Suppressor macrophage treated with lipopolysaccharide for 1 hour (primary cell): ENCODE measurements at regions not wholly inside any gene's neighbourhood (a gene's known extent, or its start where the extent isn't known, plus 50 kb on each side); places are given as distances from the start of the nearest gene placed in this dataset.

Source experiments
- DNase-seq, 3 donors: peaks; one replicate each; pipeline ENCODE4 v3.0.0-alpha.2; 2020 to 2022

DNA sequence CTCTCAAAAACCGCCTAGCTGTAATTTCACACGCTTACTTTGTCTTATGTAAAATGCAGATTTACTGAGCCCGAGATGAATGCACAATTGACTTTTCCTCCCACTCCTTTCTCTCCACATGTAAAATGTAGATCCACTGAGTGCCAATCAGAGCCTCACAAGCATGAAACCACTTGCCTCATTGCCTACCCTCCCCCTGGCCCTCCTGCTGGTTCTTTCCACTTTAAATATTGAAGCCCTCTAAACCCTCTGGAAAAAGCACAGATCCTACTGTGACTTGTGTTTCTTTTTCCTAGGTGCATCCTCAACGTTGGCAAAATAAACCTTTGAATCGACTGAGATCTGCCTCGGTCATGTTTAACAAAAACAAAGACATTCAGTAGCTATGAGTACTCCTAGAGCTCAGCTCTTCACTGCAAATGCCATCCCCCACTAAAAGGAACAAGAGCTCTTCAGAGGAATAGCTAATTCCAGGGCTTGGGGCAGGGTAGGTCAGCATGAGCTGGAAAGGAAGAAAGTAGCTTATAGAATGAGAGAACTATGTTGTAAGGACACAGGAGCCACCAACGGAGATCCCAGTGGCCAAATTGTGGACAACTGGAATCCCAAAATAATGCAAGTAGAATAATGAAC lies 365.5 kb upstream of the RUNX1 start:
- DNase-seq: no peak

- DNase-seq: no peak
Observed at GRCh38 chr21:35414056-35414455, 365.0 kb upstream of the RUNX1 start.

DNA sequence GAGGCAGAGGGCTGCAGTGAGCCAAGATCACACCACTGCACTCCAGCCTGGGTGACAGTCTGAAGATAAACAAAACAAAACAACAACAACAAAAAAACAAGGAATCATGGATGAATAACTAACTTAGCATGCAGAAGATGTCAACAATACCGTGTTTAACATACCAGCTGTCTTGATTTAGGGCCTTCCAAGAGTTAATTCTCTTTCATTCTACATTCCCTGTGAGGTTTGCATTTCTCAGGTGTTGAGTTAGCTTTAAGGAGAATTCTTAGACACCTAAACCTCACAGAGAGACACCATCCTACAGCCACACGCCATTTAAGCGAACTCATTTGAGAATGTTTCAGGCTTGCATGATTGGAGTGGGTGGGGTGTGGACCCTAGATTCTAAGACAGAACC lies 363.1 kb upstream of the RUNX1 start:
- DNase-seq: no peak

GRCh38 chr21:35411434-35411833 lies 362.3 kb upstream of the RUNX1 start:
- DNase-seq: no peak

GRCh38 chr21:35410656-35411055 lies 361.6 kb upstream of the RUNX1 start:
- no peak for DNase-seq

DNA sequence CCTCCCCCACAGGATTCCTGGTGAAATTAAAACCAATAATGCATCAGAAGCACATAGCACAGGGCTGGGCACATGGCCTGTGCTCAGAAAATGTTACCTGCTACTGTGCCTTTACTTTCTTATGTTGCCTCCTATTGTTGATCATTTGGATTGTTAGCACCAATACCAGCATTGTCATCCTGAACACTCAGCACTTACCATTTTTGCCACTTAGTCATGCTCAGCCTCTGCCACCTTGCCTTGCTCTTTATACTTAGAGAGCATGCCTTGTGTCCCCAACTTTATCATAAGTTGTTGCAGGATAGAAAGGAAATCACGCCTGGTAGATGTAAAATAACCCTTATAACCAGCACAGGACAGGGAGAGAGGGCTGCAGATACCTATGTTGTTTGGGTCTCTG lies 361.0 kb upstream of the RUNX1 start:
- DNase-seq: no peak

DNA sequence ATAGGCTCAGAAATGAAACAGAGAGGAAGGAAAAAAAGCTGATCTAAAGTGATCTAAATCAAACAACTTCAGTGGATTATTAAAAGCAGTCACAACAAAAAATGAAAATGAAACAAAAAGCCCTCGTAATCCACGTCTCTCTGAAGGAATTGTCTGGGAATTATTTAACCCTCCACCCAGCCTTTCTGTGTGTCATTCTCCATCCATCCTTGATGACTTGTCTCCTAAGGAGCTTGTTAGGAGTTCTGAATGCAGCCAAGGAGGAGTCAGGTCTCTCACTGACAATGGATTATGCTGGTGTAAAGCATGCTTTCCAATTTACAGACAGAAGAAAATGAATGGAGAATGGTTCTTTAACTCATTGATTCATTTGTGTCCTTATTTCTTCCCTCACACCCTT lies 359.3 kb upstream of the RUNX1 start:
- no peak for DNase-seq

DNA sequence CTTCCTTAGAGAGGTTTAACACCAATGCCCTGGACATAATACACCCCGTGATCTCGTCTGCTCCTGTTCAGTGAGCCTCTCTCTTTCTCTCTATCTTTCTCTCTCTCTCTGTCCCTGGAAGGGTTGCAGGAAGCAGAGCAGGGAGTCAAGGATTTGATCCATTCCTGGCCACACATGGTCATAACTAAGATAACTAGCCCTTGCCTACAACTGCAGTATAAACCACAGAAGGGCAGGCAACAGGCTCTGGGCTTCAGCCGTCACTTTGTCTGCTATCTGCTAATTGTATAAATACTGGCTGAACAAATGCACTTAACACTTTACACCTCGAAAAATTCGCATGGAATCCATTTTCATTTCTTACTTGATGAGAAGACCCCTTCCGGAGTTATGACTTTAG lies 357.5 kb upstream of the RUNX1 start:
- DNase-seq: no peak

- DNase-seq: no peak
Observed at GRCh38 chr21:35405981-35406380, 356.9 kb upstream of the RUNX1 start.

GRCh38 chr21:35404247-35404646 lies 355.1 kb upstream of the RUNX1 start:
- DNase-seq: no peak

DNA sequence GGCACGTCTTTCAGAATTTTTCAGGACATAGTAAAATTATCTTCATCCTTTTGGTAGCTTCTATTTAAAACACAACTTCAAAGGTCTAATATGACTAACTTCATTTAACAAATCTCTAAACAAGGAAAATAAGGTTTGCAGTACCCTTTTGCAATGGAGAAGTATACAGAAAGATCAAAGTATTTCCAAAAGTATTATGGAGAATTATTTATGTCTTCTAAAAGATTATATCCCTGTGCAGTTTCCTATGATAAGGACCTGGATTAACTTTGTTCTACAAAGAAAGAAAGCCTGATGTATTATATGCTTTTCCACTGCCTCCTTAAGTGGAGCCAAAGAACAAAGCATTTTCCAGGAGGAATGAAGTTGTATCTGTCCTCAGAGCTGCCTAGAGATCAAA lies 353.0 kb upstream of the RUNX1 start:
- DNase-seq: no peak

DNA sequence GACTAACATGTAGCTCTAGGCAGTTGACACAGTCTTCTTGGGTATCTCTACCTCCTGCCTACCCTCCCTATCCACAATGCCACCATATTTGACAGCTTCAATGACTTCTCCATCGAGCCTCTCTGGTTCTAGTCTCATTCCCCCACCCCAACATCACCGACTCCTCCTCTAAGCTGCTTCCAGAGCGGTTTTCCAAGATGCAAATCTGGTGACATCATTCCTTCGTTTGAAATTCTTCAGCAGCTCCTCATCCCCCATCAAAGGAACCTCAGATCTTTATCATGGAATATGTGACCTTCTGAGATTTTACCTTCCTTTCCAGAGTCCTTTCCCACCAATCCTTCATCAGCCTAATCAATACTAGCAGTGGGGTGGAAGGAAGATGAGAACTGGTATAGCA lies 352.4 kb upstream of the RUNX1 start:
- DNase-seq: no peak

DNA sequence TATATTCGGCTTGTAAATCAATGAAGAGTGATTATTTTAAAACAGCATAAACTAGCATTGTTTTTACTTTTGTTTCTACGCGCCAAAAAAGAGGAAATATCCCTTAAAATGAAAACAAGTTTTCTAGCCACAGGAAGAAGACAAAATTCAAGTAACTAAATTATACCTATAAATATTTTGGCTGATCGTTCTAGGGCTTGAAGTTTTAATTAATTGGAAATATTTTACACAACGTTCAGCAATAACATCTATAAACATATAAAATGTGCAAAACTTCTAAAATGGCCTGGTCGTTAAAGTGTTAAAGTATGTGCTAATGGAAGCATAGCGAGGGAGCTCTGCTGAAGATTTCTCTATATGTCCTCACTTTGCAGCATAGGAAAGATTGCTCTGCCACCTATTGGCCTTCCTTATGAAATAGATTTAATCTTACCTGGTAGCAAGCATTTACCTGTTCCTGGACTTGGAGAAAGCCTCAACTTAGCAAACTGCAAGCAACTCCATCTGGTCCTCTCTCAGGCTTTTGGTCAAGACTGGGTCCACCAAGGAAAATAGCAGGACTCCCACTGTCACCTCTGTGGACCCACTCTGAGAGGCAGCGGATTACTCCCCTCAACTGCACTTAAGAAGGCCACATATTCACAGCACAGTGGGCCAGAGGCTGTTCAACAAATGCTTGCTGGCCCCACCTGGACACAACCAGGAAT lies 351.3 kb upstream of the RUNX1 start:
- peak; percentile 35 to 50 (median 39) for DNase-seq

GRCh38 chr21:35399706-35400105 lies 350.6 kb upstream of the RUNX1 start:
- DNase-seq: no peak

- peak; percentile 26 to 56 (median 48) for DNase-seq
Observed at GRCh38 chr21:35399002-35399530, 350.0 kb upstream of the RUNX1 start.

DNA sequence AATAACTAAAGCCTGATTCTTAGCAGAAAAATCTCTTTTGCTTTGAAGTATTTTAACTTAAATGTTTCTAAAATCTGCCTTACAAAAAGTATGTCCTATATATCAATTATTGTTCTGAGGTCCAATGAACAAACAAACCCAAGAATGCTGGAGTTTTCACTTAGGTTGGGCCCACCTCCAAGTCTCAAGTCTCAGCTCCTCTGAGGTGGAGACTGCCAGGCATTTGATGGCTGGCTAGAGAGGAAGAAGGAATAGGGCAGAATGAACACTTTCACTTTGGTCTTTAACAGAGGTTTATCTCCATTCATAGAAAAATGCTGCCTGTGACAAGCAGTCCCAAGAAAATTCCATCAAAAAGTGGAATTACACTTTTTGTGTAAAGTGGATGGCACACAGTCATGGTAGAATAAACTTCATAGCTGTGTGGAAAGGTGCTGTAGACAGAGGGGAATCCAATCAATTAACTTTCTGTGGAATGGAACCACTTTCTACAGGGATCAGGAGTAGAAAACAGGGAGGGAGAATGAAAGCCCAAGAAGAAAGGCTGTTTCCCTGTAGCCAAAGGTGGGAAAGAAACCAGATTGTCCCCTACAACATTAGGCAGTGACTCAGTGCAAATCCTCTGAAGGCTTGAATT lies 349.4 kb upstream of the RUNX1 start:
- DNase-seq: peak in 2 of 3 donors; percentile 11 to 42

DNA sequence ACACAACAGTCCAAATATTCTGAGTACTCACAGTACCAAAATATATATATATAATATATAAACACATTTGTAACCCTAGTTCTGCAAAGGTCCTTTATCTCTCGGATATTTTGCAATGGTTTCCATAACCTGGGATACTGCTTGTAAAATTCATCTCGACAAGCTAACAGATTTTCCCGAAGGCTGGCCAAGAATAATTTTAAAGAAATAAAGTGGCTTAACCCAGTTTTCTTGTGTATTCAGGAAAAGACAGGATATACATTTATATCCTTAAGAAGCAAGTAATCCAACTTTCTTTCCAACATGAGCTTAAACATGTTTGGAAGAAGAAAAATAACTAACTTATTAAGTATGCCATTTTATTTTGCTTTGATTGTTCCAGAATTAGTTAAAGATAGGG lies 348.7 kb upstream of the RUNX1 start:
- no peak for DNase-seq

DNA sequence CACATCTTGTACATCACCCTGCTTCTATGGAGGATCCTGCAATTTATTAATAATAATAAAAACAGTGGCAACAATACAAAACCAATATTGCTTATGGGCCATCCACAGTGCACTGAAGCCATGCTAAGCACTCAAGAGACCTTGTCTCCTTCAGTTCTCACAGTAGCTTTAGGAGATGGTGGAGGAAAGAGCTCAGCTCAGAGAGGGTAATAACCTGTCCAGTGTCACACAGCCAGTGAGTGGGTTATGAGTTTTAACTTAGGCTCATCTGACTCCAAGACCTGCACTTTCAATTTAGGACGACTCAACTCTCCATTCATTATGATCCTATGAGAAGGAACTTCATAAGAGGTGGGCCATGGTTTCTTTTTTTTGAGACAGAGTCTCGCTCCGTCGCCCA lies 347.6 kb upstream of the RUNX1 start:
- DNase-seq: no peak

DNA sequence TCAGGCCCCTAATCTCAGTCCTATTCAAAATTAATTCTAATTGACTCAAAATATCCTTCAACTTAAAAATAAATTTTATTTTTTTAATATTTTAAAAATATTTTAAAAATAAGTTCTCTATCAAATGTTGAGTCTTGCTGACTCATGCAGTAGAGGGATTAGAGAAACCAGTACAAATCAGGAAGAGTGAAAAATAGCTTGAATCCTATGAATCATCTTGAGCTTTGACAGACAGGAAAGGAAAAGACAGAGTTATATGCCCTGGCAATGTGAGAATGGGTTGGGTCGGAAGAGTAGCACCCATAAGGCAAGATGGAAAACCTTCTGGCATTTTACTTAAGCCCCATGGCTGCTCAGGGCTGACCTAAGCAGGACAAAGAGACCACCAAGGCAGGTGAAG lies 346.6 kb upstream of the RUNX1 start:
- peak; percentile 38 to 81 (median 77) for DNase-seq

DNA sequence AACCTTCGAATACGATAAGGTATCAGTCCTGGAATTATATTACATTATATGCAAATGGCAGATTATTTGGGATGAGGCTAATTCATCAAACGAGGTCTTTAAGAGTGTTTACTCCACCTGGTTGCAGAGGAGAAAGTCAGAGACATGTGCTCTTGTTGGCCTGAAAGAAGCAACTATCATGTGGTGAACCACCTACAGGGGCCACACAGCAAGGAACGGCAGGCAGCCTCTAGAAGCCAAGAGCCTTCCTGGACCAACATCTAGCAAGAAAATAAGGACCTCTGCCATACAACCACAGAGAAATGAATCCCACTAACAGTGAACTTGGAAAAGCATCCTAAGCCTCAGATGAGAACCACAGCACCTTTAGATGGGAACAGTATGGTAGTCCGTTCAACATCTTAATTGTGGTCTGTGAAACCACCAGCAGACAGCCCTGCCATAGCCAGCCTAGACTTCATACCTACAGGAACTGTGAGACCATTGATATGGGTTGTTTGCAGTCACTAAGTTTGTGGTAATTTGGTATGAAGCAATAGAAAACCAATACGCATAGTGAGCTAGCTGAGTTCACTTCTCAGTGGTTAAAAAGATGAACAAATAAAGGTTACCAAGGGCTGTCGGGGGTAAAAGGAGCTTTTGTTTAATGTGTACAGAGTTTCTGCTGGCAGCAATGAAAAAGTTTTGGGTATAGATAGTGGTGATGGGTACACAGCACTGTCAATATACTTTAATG lies 345.7 kb upstream of the RUNX1 start:
- DNase-seq: peak in 1 of 3 donors; percentile 12

DNA sequence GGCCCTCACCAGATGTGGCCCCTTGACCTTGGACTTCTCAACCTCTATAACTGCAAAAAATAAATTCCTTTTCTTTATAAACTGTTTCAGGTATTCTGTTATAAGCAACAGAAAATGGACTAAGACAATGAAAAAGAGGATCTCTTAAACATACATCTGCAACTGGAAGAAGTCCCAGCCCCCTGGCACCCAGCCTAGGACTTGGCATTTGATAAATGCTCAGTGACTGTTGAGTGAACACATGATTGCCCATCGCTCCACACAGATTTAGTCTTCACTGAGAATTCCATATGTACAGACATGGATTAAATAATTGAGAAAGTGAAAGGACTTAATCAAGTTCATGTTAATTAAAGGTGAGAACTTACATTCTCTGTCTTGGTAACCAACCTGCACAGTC lies 344.9 kb upstream of the RUNX1 start:
- DNase-seq: no peak

GRCh38 chr21:35390013-35390776 lies 341.1 kb upstream of the RUNX1 start:
- no peak for DNase-seq
